GM12878 (cell line): ENCODE measurements at regions not wholly inside any gene's neighbourhood (a gene's known extent, or its start where the extent isn't known, plus 50 kb on each side); places are given as distances from the start of the nearest gene placed in this dataset.

Experiments used
- CTCF ChIP-seq, 3 experiments: IDR thresholded peaks in 2 of 3; conservative IDR thresholded peaks in 1 of 3; 2 replicates each; pipeline ENCODE4 v1.5.1; 2011; ENCODE audit warnings: low read depth in 3 of 3, low read length in 3 of 3, mild to moderate bottlenecking in 3 of 3, control low read depth in 2 of 3, moderate library complexity in 2 of 3, inconsistent platforms in 1 of 3, mixed read lengths in 1 of 3; ENCODE audit not compliant: control insufficient read depth in 2 of 3, insufficient read depth in 1 of 3; ENCODE audit errors: extremely low read depth in 1 of 3
- EP300 ChIP-seq, 2 experiments: fragments of 150-350 bp in 1 of 2; IDR thresholded peaks; 2 replicates each; pipeline ENCODE4 v1.6.1; 2011 to 2012; ENCODE audit warnings: low read depth in 2 of 2, low read length in 2 of 2, borderline replicate concordance in 1 of 2, improper control_type of control experiment in 1 of 2, inconsistent platforms in 1 of 2; ENCODE audit not compliant: control insufficient read depth in 1 of 2
- EZH2 ChIP-seq: IDR thresholded peaks from 2 replicates; pipeline ENCODE4 v1.6.1; 2012; ENCODE audit warnings: low read depth, mild to moderate bottlenecking, control low read depth, inconsistent platforms, low read length, borderline replicate concordance; ENCODE audit not compliant: control insufficient read depth
- FOS ChIP-seq: IDR thresholded peaks from 3 replicates; pipeline ENCODE4 v1.6.1; 2011; ENCODE audit warnings: borderline replicate concordance; ENCODE audit not compliant: insufficient read length; ENCODE audit errors: extremely low read depth
- NBN ChIP-seq: fragments of 450-650 bp; IDR thresholded peaks from 2 replicates; pipeline ENCODE4 v1.6.1; 2016
- NFYA ChIP-seq: IDR thresholded peaks from 2 replicates; pipeline ENCODE4 v1.6.1; 2011; ENCODE audit warnings: low read depth, mild to moderate bottlenecking, low read length, improper control_type of control experiment, borderline replicate concordance
- PAX8 ChIP-seq: fragments of 450-650 bp; IDR thresholded peaks from 2 replicates; pipeline ENCODE4 v1.6.1; 2017; ENCODE audit warnings: mild to moderate bottlenecking, moderate library complexity
- SUZ12 ChIP-seq: fragments of 200-600 bp; sonication (generic); IDR thresholded peaks from one replicate; pipeline ENCODE4 v1.6.1; 2018; ENCODE audit warnings: antibody characterized with exemption, mild to moderate bottlenecking; ENCODE audit not compliant: unreplicated experiment
- TF ChIP-seq, protein P1 (sequence below): fragments of 150-350 bp; IDR thresholded peaks from 2 replicates; pipeline ENCODE4 v1.6.1; 2016; ENCODE audit warnings: low read depth, low read length
- TF ChIP-seq, protein P2 (sequence below): fragments of 450-650 bp; IDR thresholded peaks from 2 replicates; pipeline ENCODE4 v1.6.1; 2017; ENCODE audit warnings: mild to moderate bottlenecking, low read depth, inconsistent platforms; ENCODE audit not compliant: poor library complexity, severe bottlenecking

- TF ChIP-seq, protein P1, sequence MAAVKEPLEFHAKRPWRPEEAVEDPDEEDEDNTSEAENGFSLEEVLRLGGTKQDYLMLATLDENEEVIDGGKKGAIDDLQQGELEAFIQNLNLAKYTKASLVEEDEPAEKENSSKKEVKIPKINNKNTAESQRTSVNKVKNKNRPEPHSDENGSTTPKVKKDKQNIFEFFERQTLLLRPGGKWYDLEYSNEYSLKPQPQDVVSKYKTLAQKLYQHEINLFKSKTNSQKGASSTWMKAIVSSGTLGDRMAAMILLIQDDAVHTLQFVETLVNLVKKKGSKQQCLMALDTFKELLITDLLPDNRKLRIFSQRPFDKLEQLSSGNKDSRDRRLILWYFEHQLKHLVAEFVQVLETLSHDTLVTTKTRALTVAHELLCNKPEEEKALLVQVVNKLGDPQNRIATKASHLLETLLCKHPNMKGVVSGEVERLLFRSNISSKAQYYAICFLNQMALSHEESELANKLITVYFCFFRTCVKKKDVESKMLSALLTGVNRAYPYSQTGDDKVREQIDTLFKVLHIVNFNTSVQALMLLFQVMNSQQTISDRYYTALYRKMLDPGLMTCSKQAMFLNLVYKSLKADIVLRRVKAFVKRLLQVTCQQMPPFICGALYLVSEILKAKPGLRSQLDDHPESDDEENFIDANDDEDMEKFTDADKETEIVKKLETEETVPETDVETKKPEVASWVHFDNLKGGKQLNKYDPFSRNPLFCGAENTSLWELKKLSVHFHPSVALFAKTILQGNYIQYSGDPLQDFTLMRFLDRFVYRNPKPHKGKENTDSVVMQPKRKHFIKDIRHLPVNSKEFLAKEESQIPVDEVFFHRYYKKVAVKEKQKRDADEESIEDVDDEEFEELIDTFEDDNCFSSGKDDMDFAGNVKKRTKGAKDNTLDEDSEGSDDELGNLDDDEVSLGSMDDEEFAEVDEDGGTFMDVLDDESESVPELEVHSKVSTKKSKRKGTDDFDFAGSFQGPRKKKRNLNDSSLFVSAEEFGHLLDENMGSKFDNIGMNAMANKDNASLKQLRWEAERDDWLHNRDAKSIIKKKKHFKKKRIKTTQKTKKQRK, result no peak
- no peak for TF ChIP-seq NFYA
- TF ChIP-seq FOS, result no peak
- no peak for TF ChIP-seq CTCF (IDR thresholded peaks at IDR 0.05 in 2 of 3, conservative IDR thresholded peaks at IDR 0.05 in 1 of 3; ENCODE audit: control insufficient read depth in 2 of 3, extremely low read depth in 1 of 3, insufficient read depth in 1 of 3, low read depth in 3 of 3, low read length in 3 of 3)
- TF ChIP-seq, protein P2, sequence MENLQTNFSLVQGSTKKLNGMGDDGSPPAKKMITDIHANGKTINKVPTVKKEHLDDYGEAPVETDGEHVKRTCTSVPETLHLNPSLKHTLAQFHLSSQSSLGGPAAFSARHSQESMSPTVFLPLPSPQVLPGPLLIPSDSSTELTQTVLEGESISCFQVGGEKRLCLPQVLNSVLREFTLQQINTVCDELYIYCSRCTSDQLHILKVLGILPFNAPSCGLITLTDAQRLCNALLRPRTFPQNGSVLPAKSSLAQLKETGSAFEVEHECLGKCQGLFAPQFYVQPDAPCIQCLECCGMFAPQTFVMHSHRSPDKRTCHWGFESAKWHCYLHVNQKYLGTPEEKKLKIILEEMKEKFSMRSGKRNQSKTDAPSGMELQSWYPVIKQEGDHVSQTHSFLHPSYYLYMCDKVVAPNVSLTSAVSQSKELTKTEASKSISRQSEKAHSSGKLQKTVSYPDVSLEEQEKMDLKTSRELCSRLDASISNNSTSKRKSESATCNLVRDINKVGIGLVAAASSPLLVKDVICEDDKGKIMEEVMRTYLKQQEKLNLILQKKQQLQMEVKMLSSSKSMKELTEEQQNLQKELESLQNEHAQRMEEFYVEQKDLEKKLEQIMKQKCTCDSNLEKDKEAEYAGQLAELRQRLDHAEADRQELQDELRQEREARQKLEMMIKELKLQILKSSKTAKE, result no peak
- TF ChIP-seq EP300 (IDR thresholded peaks at IDR 0.05; ENCODE audit: borderline replicate concordance in 1 of 2, control insufficient read depth in 1 of 2, low read depth in 2 of 2, low read length in 2 of 2), result no peak
- no peak for TF ChIP-seq NBN
- no peak for TF ChIP-seq EZH2
- no peak for TF ChIP-seq SUZ12
- no peak for TF ChIP-seq PAX8
Measured at GRCh38 chr4:54800831-54801530, 143.2 kb downstream of the KIT start.
